GM11168 (cell line): ENCODE measurements at regions not wholly inside any gene's neighbourhood (a gene's known extent, or its start where the extent isn't known, plus 50 kb on each side); places are given as distances from the start of the nearest gene placed in this dataset.

ENCODE experiments used
- in situ Hi-C: fragments of 300-500 bp; cut with MboI; formaldehyde crosslinking; loops from one replicate; pipeline ENCODE4 v1.12.0; 2022; ENCODE audit warnings: low sequenced_read_pairs; ENCODE audit not compliant: unreplicated experiment

DNA sequence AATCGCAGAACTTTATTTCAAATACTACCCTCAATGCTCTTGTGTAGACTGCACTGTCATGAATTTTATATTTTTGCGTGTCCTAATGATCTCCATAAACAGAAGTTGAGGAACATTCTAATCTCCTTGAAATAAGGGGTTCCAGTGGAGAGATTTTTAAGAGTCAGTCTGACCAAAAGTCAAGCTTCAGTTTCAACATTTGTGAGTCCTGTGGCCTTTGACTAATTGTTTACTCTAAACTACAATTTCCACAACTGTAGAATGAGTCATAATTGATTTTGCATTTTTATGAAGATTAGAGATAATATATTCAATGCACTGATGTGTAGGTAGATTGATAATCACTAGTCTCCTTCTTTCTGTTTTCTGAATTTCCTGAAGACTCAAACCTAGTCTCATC, 720.3 kb upstream of the ID2 start:
- in situ Hi-C loops: no loop called here

DNA sequence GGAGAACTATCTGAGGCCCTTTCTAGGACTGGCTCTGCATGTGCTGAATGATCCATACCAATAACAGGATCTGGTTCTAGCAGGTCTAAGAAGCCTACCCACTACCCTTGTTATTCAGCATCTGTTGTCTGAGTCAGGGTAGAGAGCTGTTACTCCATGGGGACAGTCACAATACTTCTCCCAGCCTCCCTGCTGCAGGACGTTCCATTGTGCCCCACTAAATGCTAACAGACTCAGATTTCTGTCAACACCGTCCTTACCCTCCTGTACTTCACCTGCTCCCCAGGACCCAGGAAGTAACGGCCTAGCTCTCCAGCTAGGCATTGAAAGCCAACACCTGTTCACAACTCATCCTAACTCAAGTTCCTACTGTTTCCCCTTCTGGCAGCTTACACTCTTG, 719.7 kb upstream of the ID2 start:
- in situ Hi-C loops: no loop called here

DNA sequence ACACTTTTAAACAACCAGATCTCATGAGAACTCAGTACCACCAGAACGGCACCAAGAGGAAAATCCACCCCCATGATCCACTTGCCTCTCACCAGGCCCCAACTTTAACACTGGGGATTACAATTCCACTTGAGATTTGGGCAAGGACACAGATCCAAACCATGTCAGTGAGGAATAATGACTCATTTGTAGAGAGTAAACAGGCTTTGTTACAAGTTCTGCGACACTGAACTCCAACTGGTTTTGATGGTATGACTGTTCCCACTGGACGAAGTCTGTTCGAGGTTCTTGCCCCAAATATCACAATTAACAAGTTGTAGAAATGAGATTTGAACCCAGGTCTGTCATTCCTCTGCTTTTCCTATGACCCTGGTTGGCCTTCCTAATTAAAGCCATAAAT, 718.1 kb upstream of the ID2 start:
- in situ Hi-C loops: no loop called here

DNA sequence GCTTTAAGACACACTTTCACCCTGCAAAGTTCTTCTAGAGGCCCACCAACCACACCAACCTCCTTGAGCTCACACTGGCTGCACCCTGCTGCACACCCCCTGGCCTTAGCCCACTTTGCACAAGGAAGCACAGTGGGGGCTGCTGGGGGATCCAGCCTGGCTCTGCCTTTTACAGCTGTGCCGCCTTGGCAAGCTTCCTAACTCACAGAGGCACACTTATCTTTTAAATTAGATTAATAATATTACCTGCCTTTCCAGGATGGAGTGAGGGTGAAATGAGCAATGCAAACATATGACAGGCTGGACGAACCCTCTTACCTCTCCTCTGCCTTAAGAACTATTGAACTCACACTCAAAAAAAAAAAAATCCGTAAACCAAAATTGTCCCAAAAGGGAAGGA, 715.8 kb upstream of the ID2 start:
- in situ Hi-C loops: no loop called here

DNA sequence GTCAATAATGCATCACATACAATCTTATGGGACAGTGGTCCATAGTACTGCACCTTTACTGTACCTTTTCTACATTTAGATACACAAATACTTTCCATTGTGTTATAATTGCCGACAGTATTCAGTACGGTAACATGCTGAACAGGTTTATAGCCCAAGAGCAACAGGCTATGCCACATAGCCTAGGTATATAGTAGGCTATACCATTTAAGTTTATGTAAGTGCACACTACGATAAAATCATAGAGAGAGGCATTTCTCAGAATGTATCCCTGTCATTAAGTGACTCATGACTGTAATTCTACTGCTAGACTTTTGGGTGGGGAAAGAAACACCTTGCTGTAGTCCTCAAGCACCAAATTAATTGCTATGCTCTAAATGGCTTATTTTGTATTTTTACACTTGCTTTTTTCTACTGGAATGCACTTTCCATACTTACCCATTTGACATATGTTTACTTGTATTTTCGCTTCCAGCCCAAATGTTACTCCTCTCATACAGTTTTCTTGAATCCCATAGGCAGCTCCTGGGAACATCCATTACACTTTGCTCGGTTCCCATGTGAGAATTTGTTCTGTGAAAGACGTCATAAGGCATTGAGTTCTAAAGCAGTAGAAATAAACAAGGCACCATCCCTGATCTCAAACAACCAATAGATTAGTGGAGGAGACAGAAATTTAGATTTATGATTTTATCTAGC, 714.0 kb upstream of the ID2 start:
- in situ Hi-C loops: no loop called here

DNA sequence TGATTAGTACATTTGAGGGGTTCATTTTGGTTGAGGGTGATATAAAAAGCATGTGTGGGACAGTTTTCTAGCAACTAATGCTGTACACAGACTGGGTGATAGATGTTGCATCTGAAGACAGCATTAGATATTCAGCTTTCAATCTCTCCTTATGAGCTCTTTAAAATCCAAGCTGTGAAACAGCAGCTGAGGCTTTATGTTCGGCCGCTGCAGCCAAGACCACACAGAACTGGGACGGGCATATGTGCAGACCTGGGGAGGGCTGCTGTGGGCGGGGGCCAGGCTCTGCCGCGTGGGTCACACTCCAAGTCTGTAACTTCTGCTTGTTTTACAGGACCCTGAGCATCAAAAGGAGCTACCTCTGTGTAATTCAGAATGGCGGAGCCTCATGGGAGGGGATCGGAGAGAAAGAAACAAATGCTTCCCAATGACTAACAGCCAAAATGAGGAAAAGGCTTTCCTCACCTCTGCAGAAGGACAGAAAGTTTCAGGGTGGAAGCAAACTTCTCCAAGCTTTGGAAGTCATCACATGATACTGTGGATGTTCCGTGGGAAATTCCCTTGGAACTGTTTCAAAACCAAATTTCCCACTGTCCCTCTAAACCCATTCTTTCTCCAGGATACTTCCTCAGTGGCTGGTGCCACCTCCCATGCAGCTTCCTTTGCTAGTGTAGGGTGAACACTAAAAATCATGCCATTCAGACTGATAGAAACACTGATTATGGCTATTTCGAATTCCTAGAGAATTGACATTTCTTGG, 711.9 kb upstream of the ID2 start:
- in situ Hi-C loops: no loop called here

DNA sequence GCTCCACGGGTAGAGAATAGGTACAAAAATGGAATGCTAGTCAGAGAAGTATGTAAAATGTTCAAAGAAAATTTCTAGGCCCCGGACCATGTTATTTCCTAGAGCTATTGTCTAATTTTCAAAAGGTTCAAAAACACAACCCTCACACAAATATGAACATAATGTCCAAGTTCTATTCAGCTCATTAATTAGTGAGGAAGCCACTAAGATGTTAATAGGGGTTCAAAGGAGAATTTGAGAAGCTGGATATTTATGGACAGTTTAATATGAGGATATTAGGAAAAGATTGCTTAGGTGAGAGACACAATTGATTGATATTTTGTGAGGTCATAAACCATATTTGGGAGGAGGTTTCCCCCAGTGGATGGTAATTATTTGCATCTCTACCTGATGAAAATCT, 710.6 kb upstream of the ID2 start:
- in situ Hi-C loops: no loop called here

DNA sequence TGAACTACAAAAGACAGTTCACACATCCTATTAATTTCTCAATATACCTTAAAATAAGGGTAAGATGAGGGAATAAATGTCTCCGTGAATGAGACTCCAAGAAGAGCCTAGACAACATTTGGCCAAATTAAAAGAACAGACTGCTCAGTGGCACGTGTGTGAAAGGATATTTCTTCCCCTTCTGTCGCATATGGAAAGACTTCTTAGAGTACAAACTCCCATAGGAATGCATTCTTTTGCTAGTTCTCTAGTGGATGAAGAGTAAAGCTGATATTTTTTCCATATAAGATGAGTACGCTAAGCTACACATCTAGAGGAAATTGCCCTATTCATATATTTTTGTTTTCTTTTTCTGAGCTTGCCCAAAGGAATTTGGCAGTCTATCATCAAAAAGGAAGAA, 710.0 kb upstream of the ID2 start:
- in situ Hi-C loops: no loop called here

DNA sequence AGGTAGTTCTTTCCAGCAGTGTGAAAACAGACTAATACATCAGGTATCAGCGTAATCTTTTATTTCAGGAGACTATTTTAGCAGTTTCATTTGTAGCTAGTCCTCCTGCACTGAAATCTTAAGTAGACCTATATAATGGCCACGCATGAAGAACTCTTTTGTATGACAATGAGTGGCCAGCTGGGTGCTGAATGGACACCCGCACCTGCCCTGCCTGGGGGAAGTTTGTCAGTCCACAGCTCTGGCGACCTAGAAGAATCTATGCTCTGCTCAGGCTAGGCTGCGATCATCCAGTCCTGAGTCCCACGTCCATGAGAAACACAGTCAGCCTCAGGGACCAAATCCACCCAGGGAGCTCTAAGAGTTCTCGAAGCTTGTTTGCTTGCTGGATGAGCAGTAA, 709.2 kb upstream of the ID2 start:
- in situ Hi-C loops: no loop called here

DNA sequence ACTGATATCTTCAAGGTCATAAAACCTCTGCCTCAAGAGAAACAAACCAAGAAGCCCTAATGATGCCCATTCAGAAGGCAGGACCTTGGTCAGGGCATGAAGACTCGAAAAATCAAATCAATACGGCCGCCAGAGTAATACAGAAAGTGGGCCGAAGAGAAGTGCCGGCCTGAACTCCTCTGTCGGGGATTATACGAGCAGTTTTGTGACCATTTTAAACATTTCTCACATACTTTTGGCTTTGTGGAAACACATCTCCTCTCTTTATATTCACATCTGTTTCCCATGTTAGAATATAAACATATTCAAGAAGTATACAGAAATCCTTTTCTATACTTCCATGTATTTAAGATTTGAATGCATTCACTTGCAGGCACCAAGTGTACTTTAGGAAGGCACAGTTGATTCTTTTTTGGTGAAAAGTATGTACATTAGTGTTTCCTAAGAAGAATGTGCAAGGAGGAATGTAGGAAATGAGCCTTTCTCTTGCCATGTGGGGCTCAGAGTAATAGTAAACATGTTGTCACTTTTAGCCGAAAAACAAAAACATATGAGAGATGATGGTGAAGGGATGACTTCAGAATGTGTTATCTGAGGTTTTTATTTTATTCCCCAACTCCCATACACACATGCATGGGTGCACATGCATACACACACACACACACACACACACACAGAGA, 707.9 kb upstream of the ID2 start:
- in situ Hi-C loops: no loop called here

DNA sequence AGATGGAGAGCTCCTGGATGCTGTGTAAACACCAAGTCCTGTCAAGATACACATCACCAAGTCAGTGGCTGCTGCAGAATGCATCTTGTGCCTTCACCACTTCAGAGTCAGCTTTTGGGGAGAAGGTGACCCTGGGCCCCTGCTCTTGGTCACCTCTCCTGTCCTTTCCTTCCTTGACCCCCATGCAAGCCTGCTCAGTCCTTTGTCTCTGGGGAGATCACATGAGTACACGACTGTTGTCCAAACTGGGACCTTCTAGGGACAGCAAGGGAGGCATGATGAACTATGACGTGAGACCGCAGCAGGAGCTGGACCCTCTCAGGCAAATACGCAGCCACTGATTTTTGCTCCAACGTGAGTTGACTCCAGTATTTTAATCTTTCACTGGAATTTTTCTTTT, 706.9 kb upstream of the ID2 start:
- in situ Hi-C loops: no loop called here

DNA sequence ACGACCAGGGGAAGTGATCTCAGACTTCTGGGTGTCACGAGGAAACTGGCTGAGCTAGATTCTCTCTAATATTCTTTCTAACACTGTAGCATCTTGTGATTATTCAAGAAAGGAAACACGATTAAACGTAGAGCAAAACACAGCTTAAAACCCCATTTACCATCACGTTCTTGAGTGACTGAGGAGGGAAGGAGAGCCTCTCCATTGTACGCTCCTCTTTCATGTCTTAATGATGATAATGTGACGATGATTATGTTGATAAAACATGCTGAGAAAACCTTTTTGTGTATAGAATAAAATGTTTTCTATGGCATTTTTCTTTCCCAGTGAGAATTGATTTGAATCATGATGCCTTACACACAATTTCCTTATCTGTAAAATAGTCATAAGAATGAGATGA, 705.6 kb upstream of the ID2 start:
- in situ Hi-C loops: no loop called here

DNA sequence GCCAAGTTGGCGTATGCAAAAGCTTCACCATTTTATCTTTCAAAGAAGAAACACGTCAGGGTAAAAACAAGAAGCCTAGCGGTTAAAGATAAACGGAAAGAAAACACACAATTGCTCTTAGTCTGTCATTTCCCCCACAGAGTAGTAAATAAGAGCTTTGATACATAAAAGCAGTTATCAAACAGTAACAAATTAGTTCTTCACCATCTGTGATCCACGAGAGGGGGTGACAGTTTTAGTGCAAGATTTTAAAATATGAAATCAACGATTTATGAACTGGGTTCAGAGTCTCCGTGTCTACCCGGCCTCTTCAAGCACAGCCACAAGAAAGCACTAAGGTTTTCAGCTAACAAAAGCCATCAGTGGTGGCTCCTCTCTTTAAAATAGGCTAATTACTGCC, 703.9 kb upstream of the ID2 start:
- in situ Hi-C loops: no loop called here

DNA sequence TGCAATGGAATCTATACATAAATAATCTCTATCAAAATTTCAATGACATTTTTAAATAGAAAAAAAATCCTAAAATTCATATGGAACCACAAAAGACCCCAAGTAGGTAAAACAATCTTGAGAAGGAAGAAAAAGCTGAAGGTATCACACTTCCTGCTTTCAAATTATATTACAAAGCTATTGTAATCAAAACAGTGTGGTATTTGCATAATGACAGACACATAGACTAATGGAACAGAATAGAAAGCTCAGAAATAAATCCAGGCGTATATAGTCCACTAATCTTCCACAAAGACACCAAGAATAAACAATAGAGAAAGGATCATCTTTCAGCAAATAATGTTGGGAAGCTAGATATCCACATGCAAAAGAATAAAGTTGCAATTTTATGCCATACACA, 699.8 kb upstream of the ID2 start:
- in situ Hi-C loops: no loop called here

DNA sequence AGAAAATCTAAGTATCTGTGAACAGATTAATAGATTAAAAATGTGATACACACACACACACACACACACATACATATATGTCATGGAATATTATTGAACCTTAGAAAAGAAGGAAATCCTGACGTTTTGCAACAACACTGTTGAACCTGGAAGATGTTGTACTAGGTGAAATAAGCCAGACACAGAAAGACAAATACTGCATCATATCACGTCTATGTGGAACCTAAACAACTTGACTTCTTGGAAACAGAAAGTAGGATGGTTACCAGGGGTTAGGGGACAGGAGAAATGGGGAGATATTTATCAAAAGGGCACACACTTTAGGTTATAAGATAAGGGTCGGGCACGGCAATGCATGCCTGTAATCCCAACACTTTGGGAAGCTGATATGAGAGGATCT, 698.4 kb upstream of the ID2 start:
- in situ Hi-C loops: no loop called here

DNA sequence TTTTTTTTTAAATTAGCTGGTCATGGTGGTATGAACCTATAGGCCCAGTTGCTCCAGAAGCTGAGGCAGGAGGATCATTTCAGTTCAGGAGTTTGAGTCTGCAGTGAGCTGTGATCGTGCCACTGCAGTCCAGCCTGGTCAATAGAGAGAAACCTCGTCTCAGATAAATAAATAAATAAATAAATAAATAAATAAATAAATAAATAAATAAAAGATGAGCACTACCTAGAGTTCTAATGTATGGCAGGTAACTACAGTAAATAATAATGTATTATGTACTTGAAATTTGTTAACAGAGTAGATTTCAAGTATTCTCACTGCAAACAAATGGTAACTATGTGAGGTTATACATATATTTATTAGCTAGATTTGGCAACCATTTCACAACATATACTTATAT, 697.9 kb upstream of the ID2 start:
- in situ Hi-C loops: no loop called here

DNA sequence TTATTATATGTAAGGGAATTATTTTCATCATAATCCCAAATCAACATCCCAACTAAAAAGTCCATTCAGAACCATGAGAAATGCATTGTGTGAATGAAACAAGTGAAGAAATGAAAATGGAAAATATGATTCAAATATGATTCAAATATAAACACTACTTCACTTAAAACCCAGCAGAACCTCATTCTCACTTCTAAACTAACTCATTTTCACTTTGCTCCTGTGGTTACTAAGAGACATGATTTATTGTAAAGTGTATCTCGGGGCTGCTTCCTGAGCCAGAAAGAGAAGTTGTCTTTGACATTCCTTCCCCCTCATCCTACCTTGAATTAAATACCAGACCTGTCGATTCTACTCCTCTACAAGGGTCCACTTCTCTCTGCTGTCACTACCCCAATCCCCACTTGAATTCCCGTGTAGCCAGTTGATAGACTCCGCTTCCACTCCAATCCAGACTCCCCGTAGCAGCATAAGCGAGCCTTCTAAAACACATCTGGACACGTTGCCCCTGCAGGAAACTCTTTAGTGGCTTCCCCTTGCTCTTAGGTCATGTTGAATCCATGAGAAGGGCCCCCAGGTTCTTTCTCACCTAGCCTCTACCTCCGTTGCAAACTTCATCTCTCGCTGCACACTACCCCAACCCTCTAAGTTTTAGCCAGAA, 697.0 kb upstream of the ID2 start:
- in situ Hi-C loops: no loop called here

DNA sequence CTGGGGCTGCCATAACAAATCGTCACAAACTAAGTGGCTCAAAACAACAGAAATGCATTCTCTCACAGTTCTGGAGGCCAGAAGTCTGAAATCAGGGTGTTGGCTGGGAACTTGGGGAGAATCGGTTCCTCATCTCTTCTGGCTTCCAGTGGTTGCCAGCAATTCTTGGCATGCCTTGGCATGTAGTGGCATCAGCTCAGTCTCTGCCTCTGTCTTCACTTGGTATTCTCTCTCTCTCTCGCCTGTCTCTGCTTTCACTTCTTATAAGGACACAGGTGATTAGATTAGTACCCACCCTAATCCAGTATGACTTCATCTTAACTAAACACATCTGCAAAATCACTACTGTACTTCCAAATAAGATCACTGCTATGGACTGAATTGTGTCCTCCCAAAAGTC, 695.4 kb upstream of the ID2 start:
- in situ Hi-C loops: no loop called here

DNA sequence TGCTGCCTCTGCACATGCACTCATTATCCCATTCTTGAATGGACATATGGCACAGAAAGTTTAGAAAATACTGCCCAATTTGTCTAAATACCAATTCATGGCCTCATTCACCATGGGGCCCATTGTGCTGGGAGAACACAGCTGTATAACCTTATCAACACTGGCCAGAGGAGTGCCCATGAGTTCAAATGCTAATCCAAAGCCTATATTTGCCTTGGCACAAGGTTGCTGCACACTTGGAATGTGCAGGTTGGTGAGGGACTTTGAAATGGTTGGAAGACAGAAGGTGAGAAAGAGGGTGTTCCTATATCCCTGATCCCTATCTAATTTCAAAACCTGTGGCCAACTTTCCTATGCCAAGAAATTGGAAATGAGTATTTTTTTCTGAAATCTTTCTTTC, 693.9 kb upstream of the ID2 start:
- in situ Hi-C loops: no loop called here

DNA sequence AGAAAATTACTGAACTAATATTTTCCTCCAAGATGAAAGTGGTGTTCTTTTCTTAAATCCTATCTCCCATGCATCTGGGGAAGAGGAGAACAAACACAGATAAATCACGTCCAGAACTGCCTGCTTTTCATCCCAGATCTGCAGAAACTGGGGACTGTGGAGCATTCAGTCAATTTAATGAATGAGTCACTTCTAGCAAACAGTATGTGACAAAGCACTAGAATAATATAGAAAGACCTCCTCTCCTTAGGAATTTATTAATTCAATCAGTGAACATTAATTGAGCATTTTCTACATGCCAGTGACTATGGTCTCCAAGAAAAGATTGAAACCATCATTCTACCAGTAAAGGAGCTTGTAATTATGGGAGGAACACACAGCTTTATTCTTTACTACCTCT, 693.4 kb upstream of the ID2 start:
- in situ Hi-C loops: no loop called here

DNA sequence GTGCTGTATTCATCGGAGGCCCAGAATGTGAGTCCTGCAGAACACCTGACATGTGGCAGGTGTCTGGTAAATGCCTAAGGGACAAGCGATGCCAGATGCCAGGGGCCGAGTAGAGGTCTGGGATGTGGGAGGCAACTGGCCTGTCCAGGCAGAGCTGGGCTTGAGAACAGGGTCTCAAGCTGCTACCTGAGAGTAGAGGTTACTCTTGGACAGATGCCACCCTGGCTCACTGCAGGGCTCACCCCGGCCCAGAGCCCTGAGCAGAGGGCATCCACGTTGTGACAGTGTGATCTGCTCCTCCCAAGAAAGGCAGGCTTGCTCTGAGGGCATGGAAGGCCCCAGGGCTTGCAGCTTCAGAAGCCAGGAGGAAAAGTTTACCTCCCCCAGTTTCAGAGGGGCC, 692.0 kb upstream of the ID2 start:
- in situ Hi-C loops: loop anchor here (10.0 kb wide), 1 partner anchor 695 kb away; the partner anchor contains the start of gene ID2
